ENCODE measurements at regions not wholly inside any gene's neighbourhood (a gene's known extent, or its start where the extent isn't known, plus 50 kb on each side); places are given as distances from the start of the nearest gene placed in this dataset.
"Not testable (repeated sequence)": the region's sequence is repeated elsewhere in the genome, so short reads cannot be mapped to it uniquely, and the experiment has no call there.

DNA sequence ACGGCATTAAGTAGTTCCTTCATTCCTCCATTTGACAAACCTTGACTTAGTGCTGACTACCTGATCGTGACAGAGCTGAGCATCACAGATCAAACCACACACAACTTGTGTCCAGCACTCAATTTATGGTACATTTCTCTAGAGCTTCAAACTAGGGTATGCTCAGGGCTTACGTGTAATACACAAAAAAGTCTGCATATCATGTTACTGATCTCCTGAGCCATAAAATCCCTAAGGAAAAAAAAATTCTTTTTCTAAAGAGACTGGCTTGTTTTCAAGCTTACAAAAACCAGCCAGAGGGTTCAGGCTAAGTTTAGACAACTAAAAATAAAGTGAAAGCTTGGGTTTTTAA lies 88.0 kb upstream of the ALKAL2 start:
- DNase-seq (ENCODE audit: low read depth): no peak

- no peak for DNase-seq (ENCODE audit: low read depth)
Observed at GRCh38 chr2:375270-375955, 87.5 kb upstream of the ALKAL2 start.

DNA sequence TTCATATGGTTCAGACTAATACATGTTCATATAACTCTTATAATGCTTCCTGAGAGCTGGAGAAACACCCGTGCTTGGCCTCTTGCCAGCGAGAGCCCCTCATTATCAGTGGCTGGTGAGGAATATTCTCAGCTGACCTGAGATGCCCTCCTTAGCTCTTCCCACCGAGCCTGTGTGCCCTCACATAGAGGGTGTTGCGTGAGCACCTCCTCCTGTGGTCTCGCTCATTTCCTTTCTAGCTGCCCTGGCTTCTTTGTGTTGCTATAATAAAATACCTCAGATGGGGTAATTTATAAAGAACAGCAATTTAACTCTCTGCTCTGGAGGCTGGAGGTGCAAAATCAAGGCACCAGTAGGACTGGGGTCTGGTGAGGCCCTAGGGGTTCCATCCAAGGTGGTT lies 80.5 kb upstream of the ALKAL2 start:
- no peak for DNase-seq (ENCODE audit: low read depth)

- no peak for DNase-seq (ENCODE audit: low read depth)
Observed at GRCh38 chr2:367246-367645, 79.4 kb upstream of the ALKAL2 start.

DNA sequence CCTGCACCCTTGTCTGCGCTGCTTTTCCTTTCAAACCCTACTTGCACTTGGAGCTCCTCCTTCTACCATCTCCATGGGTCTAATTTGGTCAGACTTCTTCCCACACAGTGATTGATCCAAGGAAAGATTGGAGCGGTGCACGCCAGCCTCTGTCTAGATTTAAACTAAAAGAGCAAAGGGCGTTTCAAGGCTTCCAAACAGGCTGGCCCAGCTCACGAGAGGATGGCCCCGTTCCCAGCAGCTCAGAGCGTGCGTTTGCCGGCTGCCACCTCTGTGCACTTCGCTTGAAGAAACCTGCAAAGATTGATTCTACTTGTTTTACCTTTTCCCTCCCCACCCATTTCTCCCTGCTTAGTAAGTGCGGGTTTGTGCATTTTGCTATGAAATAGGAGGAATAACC lies 78.8 kb upstream of the ALKAL2 start:
- DNase-seq (ENCODE audit: low read depth): no peak

DNA sequence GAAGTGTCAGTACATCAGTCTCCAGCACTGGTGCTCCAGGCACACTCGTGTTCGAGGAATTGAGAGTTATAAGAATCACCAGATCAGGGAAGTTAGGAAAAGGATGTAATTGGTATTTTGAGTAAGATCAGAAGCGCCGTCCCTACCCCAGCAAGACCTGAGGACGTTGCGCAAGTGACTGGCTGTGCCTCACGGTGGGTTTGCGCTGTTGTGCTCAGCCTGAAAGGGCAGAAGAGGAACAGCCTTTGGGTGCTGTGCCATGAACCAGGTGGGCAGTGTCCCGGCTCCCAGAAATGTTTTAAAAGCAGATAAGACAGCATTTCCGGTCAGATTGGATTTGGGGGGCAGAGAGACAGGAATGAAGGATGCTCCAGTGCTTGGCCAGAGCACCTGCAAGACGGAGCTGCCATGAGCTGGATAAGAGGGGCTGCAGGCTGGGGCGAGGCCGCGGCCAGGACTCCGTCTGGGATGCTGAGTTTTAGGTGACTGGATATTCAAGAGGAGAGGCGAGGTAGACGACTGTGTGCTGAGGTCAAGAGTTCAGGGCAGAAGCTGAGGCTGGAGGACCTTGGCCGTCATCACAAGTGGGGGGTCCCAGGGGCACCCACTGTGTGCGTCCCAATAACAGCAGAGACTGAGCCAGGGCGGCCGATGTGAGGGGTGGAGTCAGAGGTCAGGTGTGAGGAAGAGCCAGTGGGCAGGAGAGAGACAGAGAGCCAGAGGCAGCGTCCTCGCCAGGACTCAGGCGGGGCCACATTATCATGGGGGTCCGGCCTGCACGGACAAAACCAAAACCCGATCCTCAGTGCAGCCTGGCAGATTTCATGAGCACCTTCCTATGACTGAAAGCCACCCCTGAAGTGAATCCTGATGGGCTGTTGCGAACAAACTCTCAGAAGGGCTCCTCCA lies 77.7 kb upstream of the ALKAL2 start:
- no peak for DNase-seq (ENCODE audit: low read depth)

DNA sequence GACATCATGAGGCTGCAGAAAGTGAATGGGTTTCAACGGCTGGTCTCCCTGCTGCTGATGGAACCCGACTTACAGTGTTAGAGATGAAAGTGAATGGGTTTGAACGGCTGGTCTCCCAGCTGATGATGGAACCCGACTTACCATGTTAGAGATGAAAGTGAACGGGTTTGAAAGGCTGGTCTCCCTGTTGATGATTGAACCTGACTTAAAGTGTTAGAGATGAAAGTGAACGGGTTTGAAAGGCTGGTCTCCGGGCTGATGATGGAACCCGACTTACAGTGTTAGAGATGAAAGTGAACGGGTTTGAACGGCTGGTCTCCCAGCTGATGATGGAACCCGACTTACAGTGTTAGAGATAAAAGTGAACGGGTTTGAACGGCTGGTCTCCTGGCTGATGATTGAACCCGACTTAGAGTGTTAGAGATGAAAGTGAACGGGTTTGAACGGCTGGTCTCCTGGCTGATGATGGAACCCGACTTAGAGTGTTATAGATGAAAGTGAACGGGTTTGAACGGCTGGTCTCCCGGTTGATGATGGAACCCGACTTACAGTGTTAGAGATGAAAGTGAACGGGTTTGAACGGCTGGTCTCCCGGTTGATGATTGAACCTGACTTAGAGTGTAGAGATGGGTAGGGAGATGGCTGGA lies 76.1 kb upstream of the ALKAL2 start:
- DNase-seq (ENCODE audit: low read depth): no peak

- DNase-seq (ENCODE audit: low read depth): no peak
Observed at GRCh38 chr2:362924-363323, 75.0 kb upstream of the ALKAL2 start.

GRCh38 chr2:360124-360523 lies 72.2 kb upstream of the ALKAL2 start:
- no peak for DNase-seq (ENCODE audit: low read depth)

DNA sequence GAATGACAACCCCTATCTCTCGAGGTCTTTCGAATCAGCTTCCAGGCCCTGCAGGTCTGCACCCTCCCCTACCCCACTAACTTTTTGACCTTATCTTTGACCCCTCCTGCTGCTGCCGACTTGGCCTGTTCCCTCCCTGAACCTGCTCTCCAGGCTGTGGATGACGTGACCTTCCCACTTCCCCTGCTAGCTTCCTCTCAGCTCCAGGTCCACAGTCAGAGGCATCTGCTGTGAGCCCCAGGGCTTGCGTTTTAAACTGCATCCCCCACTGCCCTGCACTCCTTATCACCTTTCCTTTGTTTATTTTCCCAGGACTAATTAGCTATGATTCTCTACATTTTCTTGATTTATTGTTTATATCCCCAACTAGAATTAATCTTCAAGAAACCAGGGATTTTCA lies 71.2 kb upstream of the ALKAL2 start:
- DNase-seq (ENCODE audit: low read depth): no peak

- no peak for DNase-seq (ENCODE audit: low read depth)
Observed at GRCh38 chr2:357811-358210, 69.9 kb upstream of the ALKAL2 start.

- DNase-seq (ENCODE audit: low read depth): not testable (repeated sequence)
Observed at GRCh38 chr2:356304-356703, 68.4 kb upstream of the ALKAL2 start.

- no peak for DNase-seq (ENCODE audit: low read depth)
Observed at GRCh38 chr2:355773-356172, 67.9 kb upstream of the ALKAL2 start.

DNA sequence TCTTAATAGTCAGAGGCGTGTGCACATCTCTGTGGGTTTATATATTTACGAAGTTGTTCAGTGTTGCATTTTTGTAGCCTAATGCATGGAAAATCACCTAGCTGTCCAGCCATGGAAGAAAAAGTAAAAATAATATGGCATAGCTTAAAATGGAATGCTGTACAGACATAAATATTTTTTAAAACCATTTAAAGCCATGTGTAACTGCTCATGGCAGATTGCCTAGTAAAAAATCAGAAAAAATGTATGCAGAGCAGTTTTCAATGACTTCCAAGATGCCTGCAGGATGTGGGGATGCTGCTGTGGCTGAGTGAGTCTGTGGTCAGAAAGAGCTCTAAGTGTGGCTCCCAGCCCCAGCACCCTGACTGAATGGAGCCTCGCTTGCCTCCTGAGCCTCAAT lies 64.8 kb upstream of the ALKAL2 start:
- no peak for DNase-seq (ENCODE audit: low read depth)

DNA sequence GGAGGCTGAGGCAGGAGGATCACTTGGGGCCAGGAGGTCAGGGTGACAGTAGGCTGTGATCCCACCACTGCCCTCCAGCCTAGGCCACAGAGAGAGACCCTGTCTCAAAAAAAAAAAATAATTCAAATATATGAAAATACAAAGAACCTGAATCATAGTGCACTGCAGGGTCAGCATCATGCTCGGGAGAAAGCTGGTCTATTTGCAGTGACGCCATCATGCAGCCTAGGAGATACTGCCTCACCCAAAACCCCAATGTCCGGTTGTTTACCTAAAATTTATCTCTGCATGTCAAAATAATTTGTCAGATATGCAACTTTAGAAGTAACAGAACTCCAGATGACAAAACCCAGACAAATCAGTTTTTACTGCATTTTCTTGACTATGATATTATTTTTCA lies 61.5 kb upstream of the ALKAL2 start:
- no peak for DNase-seq (ENCODE audit: low read depth)

GRCh38 chr2:348361-348916 lies 60.5 kb upstream of the ALKAL2 start:
- no peak for DNase-seq (ENCODE audit: low read depth)

- no peak for DNase-seq (ENCODE audit: low read depth)
Observed at GRCh38 chr2:344811-345210, 56.9 kb upstream of the ALKAL2 start.

DNA sequence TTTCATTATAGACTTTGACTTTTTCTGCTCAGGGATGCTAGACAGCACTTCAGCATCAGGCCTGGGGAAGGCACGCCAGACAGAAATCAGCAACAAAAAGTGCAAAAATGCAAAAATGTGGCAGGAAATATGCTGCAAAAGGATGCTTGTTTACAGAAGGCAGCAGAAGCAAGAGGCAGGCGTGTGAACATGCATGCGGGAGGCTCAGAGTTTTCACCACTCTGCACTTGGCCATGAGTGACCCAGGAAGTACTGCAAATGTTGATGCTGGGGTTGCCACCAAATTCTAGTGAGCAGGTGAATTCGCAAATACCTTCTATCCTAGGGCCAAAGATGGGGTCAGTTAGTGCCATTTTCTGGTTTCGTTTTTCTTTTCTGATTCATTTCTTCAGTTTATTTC lies 55.5 kb upstream of the ALKAL2 start:
- DNase-seq (ENCODE audit: low read depth): no peak

DNA sequence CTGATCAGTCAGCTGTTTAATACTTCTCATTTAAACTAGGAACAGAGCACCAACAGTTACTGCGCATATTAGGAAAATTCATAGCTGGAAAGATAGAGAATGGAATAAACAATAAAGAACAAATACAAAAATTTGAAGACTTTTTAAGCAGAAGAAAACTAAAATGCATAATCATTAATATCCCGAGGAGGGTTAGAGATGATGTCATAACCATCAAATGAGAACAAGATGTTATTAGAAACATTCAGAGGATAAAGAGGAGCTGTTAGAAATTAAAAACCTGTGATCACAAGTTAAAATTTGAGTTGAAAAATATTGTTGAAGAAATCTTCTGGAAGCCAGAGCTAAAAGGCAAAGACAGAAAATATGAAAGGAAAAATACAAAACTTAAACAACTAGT lies 54.0 kb upstream of the ALKAL2 start:
- DNase-seq (ENCODE audit: low read depth): no peak

DNA sequence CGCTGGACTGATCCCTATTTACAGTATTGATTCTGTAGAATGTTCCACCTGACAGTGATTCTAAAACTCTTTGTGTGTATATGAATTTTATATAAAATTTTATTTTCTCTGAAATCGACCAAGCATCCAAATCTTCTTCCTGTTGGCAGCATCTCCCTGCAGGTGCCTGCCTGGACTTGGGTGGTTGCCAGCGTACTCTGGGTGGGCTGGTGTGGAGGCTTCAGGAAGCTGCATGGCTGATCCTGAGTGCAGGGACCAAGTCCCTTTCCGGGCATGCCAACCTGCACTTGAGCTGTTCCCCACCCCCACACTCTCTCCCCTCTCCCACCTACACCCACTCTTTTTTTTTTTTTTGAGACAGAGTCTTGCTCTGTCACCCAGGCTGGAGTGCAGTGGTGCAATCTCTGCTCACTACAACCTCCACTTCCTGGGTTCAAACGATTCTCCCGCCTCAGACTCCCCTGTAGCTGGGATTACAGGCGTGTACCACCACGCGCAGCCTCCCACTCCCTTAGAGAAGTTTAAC lies 53.2 kb upstream of the ALKAL2 start:
- DNase-seq (ENCODE audit: low read depth): no peak
